GM23248 (cell line): ENCODE measurements at regions not wholly inside any gene's neighbourhood (a gene's known extent, or its start where the extent isn't known, plus 50 kb on each side); places are given as distances from the start of the nearest gene placed in this dataset.
"Not testable (repeated sequence)": the region's sequence is repeated elsewhere in the genome, so short reads cannot be mapped to it uniquely, and the experiment has no call there.

Experiments used
- DNase-seq: peaks from one replicate; pipeline ENCODE4 v3.0.0-alpha.2; 2015
- H2AFZ ChIP-seq: fragments of 200-600 bp; sonication (generic); 2 replicates; pipeline ENCODE4 v1.6.1; 2016; ENCODE audit warnings: antibody characterized with exemption
- H3F3A ChIP-seq: fragments of 200-600 bp; sonication (generic); 2 replicates; pipeline ENCODE4 v1.6.1; 2016; ENCODE audit warnings: mild to moderate bottlenecking, antibody characterized with exemption, mixed run types; ENCODE audit not compliant: insufficient read depth
- H3K27ac ChIP-seq: fragments of 200-600 bp; sonication (generic); 2 replicates; pipeline ENCODE4 v1.5.1; 2016; ENCODE audit warnings: mild to moderate bottlenecking
- H3K27me3 ChIP-seq: fragments of 200-600 bp; sonication (generic); replicated peaks from 2 replicates; pipeline ENCODE4 v1.6.1; 2016; ENCODE audit warnings: mild to moderate bottlenecking; ENCODE audit not compliant: insufficient read depth
- H3K36me3 ChIP-seq: fragments of 200-600 bp; sonication (generic); 2 replicates; pipeline ENCODE4 v1.6.1; 2016; ENCODE audit warnings: low read depth, mild to moderate bottlenecking
- H3K4me1 ChIP-seq: fragments of 200-600 bp; sonication (generic); 2 replicates; pipeline ENCODE4 v1.6.1; 2016; ENCODE audit warnings: mild to moderate bottlenecking; ENCODE audit not compliant: insufficient read depth
- H3K4me2 ChIP-seq: fragments of 200-600 bp; sonication (generic); one replicate; pipeline ENCODE4 v1.6.1; 2016; ENCODE audit warnings: mild to moderate bottlenecking; ENCODE audit not compliant: unreplicated experiment
- H3K4me3 ChIP-seq: fragments of 200-600 bp; sonication (generic); 2 replicates; pipeline ENCODE4 v1.5.1; 2016; ENCODE audit warnings: mild to moderate bottlenecking
- H3K79me2 ChIP-seq: fragments of 200-600 bp; sonication (generic); 2 replicates; pipeline ENCODE4 v1.6.1; 2016; ENCODE audit warnings: mild to moderate bottlenecking; ENCODE audit not compliant: insufficient read depth
- H3K9ac ChIP-seq: fragments of 200-600 bp; sonication (generic); 2 replicates; pipeline ENCODE4 v1.6.1; 2016; ENCODE audit warnings: mild to moderate bottlenecking
- H3K9me2 ChIP-seq: fragments of 200-600 bp; sonication (generic); 2 replicates; pipeline ENCODE4 v1.6.1; 2016; ENCODE audit warnings: mixed run types, mild to moderate bottlenecking, moderate library complexity; ENCODE audit not compliant: insufficient read depth
- H3K9me3 ChIP-seq: fragments of 200-600 bp; sonication (generic); one replicate; pipeline ENCODE4 v1.6.1; 2017; ENCODE audit warnings: low read depth
- H4K20me1 ChIP-seq: fragments of 200-600 bp; sonication (generic); 2 replicates; pipeline ENCODE4 v1.6.0; 2016; ENCODE audit not compliant: insufficient read depth
- WGBS, 2 experiments: methylation state at CpG; one replicate each; pipeline ENCODE4 v1.1.6; 2015 to 2017; ENCODE audit warnings: low lambda C conversion rate in 2 of 2, low coverage in 1 of 2; ENCODE audit errors: missing lambda C conversion rate in 2 of 2; 5-methylcytosine and 5-hydroxymethylcytosine counted together
- in situ Hi-C: fragments of 300-500 bp; cut with MboI; formaldehyde crosslinking; loops from 2 replicates; pipeline ENCODE4 v1.15.0; 2020

DNA sequence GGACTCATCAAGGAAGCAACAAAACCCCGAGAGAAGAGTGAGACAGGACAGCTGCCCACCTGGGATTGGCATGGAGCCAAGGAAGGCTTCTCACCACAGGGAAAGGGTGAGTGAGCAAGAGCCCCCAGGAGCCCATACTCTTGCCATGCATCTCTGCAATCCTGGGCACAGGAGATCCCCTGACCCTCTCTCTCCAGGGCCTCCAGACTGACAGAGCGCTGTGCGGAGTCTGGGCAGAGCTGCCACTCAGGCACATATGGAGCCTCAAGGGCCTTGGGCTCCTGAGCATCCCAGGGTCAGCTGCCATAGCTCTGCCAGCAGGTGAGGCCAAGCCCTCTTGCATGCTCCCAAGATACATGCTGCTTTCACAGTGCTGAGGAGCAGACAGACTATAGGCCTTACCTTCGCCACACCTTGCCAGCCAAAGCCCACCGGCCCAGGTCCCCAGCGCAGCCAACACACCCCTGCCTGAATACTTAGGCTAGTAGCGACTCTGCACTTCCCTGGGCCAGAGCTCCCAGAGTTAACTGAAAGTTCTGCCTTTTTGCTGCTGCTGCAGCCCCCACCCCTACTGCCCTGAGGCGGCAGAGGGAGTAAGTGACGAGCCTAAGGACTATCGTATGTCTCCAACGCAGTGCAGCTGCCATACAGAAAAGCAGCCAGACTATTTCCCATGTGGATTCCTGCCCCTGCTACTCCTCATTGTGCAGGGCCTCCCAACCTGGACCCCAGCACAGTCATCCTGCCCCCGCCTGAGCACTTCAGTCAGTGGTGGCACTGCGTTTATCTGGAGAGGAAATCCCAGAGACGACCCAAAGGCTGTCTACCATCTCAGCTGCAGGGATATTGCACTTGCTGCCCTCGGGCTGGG is 251.6 kb downstream of the SPATA31A6 start:
- H3K9ac ChIP-seq, H3K36me3 ChIP-seq, H3F3A ChIP-seq, in situ Hi-C loops, H3K9me3 ChIP-seq, H3K27me3 ChIP-seq, H3K79me2 ChIP-seq, H3K4me3 ChIP-seq, H3K4me2 ChIP-seq, H3K4me1 ChIP-seq, H2AFZ ChIP-seq, H3K9me2 ChIP-seq, H4K20me1 ChIP-seq, DNase-seq, H3K27ac ChIP-seq: not testable (repeated sequence)
- 66 to 71% methylated on average over 2 to 6 of the region's 15 CpGs for WGBS, 2 experiments

DNA sequence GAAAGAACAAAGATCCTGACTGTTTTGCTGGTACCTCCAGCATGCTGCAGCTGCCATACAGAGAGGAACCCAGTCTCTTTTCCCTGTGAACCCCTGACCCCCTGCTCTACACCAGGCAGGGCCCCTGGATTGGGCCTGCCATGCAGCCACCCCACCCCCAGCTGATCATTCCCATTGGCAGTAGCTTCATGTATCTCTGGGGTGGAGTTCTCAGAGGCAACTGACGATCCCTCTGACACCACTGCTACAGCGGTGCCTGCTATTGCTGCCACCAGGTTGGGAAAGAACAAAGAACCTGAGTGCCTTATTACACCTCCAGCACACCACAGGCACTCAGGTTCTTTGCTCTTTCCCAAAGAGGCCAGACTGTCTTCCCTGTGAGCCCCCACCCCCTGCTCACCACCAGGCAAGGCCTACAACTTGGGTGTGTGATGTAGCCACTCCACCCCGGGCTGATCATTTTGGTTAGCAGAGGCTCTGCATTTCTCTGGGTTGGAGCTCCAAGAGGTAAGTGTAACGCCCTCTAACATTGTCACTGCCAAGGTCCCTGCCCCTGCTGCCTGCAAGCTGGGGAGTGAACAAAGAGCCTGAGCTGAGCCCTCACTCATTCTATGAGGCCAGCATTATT is 252.4 kb downstream of the SPATA31A6 start:
- H2AFZ ChIP-seq, H3K4me3 ChIP-seq, H3K9me2 ChIP-seq, in situ Hi-C loops, H3K36me3 ChIP-seq, H3K9me3 ChIP-seq, H3F3A ChIP-seq, H3K79me2 ChIP-seq, DNase-seq, H3K9ac ChIP-seq, H3K4me2 ChIP-seq, H3K4me1 ChIP-seq, H4K20me1 ChIP-seq, H3K27ac ChIP-seq, H3K27me3 ChIP-seq: not testable (repeated sequence)
- whole genome bisulfite sequencing, 2 experiments: 33 to 56% methylated on average over 3 to 4 of the region's 4 CpGs

DNA sequence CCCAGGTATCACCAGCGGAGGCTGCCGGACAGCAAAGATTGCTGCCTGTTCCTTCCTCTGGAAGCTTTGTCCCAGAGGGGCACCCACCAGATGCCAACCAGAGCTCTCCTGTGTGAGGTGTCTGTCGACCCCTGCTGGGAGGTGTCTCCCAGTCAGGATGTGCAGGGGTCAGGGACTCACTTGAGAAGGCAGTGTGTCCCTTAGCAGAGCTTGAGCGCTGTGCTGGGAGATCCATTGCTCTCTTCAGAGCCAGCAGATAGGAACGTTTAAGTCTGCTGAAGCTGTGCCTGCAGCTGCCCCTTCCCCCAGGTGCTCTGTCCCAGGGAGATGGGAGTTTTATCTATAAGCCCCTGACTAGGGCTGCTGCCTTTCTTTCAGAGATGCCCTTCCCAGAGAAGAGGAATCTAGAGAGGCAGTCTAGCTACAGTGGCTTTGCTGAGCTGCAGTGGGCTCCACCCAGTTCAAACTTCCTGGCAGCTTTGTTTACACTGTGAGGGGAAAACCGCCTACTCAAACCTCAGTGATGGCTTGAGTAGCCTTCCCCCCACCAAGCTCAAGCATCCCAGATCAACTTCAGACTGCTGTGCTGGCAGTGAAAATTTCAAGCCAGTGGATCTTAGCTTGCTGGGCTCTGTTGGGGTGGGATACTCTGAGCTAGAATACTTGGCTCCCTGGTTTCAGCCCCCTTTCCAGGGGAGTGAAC is 253.7 kb downstream of the SPATA31A6 start:
- H3K27ac ChIP-seq, in situ Hi-C loops, H3K4me1 ChIP-seq, H2AFZ ChIP-seq, H4K20me1 ChIP-seq, H3K9me3 ChIP-seq, H3K36me3 ChIP-seq, H3K27me3 ChIP-seq, DNase-seq, H3K79me2 ChIP-seq, H3K4me3 ChIP-seq, H3K4me2 ChIP-seq, H3F3A ChIP-seq, H3K9me2 ChIP-seq, H3K9ac ChIP-seq: not testable (repeated sequence)
- 28 to 62% methylated on average over 2 to 3 of the region's 6 CpGs for WGBS, 2 experiments

DNA sequence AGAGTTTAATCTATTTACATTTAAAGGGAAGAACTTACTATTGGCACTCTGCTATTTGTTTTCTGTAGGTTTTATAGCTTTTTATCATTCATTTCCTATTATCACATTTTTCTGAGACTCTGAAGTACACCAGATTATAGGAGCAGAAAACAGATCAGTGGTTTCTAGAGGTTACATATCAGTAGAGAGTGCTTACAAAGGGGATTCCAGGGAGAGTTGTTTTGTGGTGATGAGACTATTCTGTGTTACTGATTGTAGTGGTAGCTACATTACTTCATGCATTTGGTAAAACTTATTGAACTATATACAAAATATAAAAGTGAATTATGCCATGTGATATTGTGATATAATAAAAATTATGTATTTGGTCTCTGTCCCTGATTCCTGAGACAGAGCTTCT is 259.2 kb downstream of the SPATA31A6 start:
- DNase-seq, H2AFZ ChIP-seq, H3K27me3 ChIP-seq, H3K36me3 ChIP-seq, H3K79me2 ChIP-seq, H3K9me3 ChIP-seq, H3K4me3 ChIP-seq, H3K4me2 ChIP-seq, H3K9me2 ChIP-seq, H3F3A ChIP-seq, H3K4me1 ChIP-seq, H3K9ac ChIP-seq, in situ Hi-C loops, H4K20me1 ChIP-seq, H3K27ac ChIP-seq: not testable (repeated sequence)

DNA sequence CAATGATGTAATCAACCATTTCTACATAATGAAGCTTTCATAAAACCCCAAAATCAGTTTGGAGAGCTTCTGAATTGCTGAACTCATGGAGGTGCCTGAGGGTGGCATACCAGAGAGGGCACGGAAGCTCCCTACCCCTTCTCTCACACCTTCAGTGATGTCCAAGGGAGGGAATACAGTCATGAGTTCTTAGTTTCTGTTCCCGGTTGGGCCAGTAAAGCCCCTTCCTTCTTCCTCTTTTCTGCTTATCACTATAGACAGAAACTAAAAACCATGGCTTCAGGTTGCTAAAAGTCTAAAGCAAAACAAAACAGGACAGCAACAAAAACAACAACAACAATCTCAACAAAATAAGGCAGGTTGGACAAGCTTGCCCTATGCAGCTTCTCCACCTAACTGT is 260.0 kb downstream of the SPATA31A6 start:
- H3K79me2 ChIP-seq, H3F3A ChIP-seq, H2AFZ ChIP-seq, DNase-seq, H3K36me3 ChIP-seq, H3K4me2 ChIP-seq, H3K27me3 ChIP-seq, H3K4me1 ChIP-seq, H3K27ac ChIP-seq, H3K9ac ChIP-seq, H3K4me3 ChIP-seq, H4K20me1 ChIP-seq, in situ Hi-C loops, H3K9me3 ChIP-seq, H3K9me2 ChIP-seq: not testable (repeated sequence)
- 39 to 68% methylated on average over 2 of the region's 2 CpGs for WGBS, 2 experiments

DNA sequence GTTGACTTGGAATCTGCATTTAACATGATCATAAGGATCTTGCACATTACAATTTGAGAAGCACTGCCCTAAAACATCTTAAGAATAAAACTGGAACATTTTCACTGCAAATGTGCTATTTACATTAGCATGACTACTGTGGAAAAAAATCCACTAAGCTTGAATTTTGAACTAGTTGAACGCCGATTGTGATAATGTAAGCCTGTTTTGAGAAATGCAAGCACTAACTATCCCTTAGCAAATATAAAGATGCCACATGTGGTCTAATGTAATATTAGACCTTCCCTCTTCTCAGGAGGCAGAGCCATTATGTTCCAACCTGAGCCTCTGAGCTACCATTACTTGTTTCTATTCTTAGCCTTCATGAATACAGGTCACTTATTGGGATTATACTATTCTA is 278.0 kb downstream of the SPATA31A6 start:
- H3K79me2 ChIP-seq, H3K9me3 ChIP-seq, H3K9ac ChIP-seq, DNase-seq, H3K27me3 ChIP-seq, H3K4me1 ChIP-seq, H3K9me2 ChIP-seq, H4K20me1 ChIP-seq, H3K4me3 ChIP-seq, H3K4me2 ChIP-seq, in situ Hi-C loops, H3K36me3 ChIP-seq, H2AFZ ChIP-seq, H3F3A ChIP-seq, H3K27ac ChIP-seq: not testable (repeated sequence)
- WGBS, 2 experiments: 91 to 94% methylated on average over 2 of the region's 2 CpGs

DNA sequence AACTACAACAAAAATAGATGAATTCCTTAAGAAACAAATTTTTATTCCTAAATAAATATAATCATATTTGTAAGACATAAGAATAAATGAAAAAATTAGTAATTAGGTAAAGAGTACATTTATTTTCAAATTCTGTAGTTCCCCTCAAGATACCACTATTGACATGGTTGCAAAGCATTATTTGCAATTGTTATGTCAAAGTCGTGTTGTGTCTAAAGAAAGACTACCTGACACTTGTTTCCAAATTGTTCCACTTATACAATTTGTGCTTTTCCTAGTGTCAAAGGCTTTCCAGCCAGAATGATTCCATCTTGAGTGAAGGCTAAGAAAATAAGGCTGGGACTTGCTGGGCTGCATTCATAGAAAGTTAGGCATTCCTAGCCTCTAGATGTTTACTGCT is 278.4 kb downstream of the SPATA31A6 start:
- H3K27ac ChIP-seq, H3K9me3 ChIP-seq, H4K20me1 ChIP-seq, H3K79me2 ChIP-seq, H3F3A ChIP-seq, H2AFZ ChIP-seq, H3K4me3 ChIP-seq, H3K9ac ChIP-seq, H3K36me3 ChIP-seq, DNase-seq, H3K9me2 ChIP-seq, H3K4me1 ChIP-seq, H3K4me2 ChIP-seq, H3K27me3 ChIP-seq, in situ Hi-C loops: not testable (repeated sequence)
- WGBS, 2 experiments: 0 to 8% methylated on average over 1 of the region's 1 CpG
